GM12878 (cell line): ENCODE measurements at regions not wholly inside any gene's neighbourhood (a gene's known extent, or its start where the extent isn't known, plus 50 kb on each side); places are given as distances from the start of the nearest gene placed in this dataset.

Source experiments
- ATAC-seq: fragments of 200-7000 bp; cut with Tn5 transposase; 3 replicates; pipeline ENCODE4 v1.9.1; 2020; ENCODE audit warnings: mild to moderate bottlenecking, moderate library complexity
- BruUV-seq: library from RNA; stranded (reverse); fragments of 400-500 nt; replicated peaks from 2 replicates; lab custom pipeline; 2021; lab: Mats Ljungman, UMichigan
- CTCF ChIA-PET: fragments of 300-600 bp; sonication (Branson Sonifier 250); formaldehyde crosslinking; extraction: SDS; loops from one replicate; lab custom pipeline; 2021; ENCODE audit warnings: inconsistent platforms; lab: Yijun Ruan, JAX
- POLR2A ChIA-PET: fragments of 350-600 bp; formaldehyde crosslinking; extraction: SDS; loops from one replicate; lab custom pipeline; 2021; ENCODE audit warnings: inconsistent platforms; lab: Charles Lee
- RAD21 ChIA-PET: fragments of 300-600 bp; sonication (Branson Sonifier 250); formaldehyde crosslinking; loops from one replicate; lab custom pipeline; 2023; ENCODE audit warnings: antibody characterized with exemption; ENCODE audit not compliant: unreplicated experiment; lab: Charles Lee
- SMC1A ChIA-PET: fragments of 300-600 bp; sonication (Branson Sonifier 250); formaldehyde crosslinking; loops from one replicate; lab custom pipeline; 2023; ENCODE audit not compliant: unreplicated experiment, uncharacterized antibody; lab: Charles Lee
- DNase-seq: peaks from one replicate; pipeline ENCODE4 v3.0.0-alpha.2; 2011; ENCODE audit warnings: low read depth, low spot score
- FAIRE-seq: peaks from 3 replicates; lab custom pipeline; 2011; peaks lifted over from hg19 to GRCh38; lab: Jason Lieb, UNC
- H2AFZ ChIP-seq: 2 replicates; pipeline ENCODE4 v1.6.0; 2011; ENCODE audit warnings: low read depth, low read length, control low read depth; ENCODE audit not compliant: control insufficient read depth
- H3K27ac ChIP-seq: 2 replicates; pipeline ENCODE4 v1.5.1; 2011; ENCODE audit warnings: control low read depth; ENCODE audit not compliant: control insufficient read depth, insufficient read depth
- H3K27me3 ChIP-seq, 2 experiments: replicated peaks in 1 of 2; 2 replicates each; pipeline versions ENCODE4 v1.6.0 to v1.6.1; 2011; ENCODE audit warnings: low read length in 1 of 2; ENCODE audit not compliant: control insufficient read depth in 2 of 2, insufficient read depth in 2 of 2
- H3K36me3 ChIP-seq, 2 experiments: 2 replicates each; pipeline ENCODE4 v1.5.1; 2011; ENCODE audit warnings: low read length in 1 of 2; ENCODE audit not compliant: control insufficient read depth in 2 of 2, insufficient read depth in 2 of 2
- H3K4me1 ChIP-seq: 2 replicates; pipeline ENCODE4 v1.6.1; 2011; ENCODE audit warnings: mild to moderate bottlenecking, low read length, moderate library complexity, mixed read lengths; ENCODE audit not compliant: control insufficient read depth, insufficient read depth
- H3K4me2 ChIP-seq: 2 replicates; pipeline ENCODE4 v1.6.0; 2011; ENCODE audit warnings: control low read depth; ENCODE audit not compliant: control insufficient read depth, insufficient read depth
- H3K4me3 ChIP-seq: fragments of 200-600 bp; sonication (generic); 2 replicates; pipeline ENCODE4 v1.5.1; 2016
- H3K79me2 ChIP-seq: 2 replicates; pipeline ENCODE4 v1.6.0; 2011; ENCODE audit warnings: low read length; ENCODE audit not compliant: control insufficient read depth, insufficient read depth
- H3K9ac ChIP-seq: 2 replicates; pipeline ENCODE4 v1.8.0; 2011; ENCODE audit warnings: low read length, control low read depth, mixed read lengths; ENCODE audit not compliant: control insufficient read depth, insufficient read depth
- H3K9me3 ChIP-seq: replicated peaks from 3 replicates; pipeline ENCODE4 v1.5.1; 2011; ENCODE audit warnings: mild to moderate bottlenecking, low read length; ENCODE audit not compliant: control insufficient read depth, insufficient read depth
- H4K20me1 ChIP-seq: 2 replicates; pipeline ENCODE4 v1.6.0; 2011; ENCODE audit not compliant: control insufficient read depth, insufficient read depth
- EGR1 ChIP-seq, 2 experiments: IDR thresholded peaks; 1 replicate in 1 of 2; 2 replicates in 1 of 2; pipeline ENCODE4 v1.6.1; 2011 to 2012; ENCODE audit warnings: low read depth in 2 of 2, low read length in 2 of 2, borderline replicate concordance in 1 of 2, mild to moderate bottlenecking in 1 of 2, moderate library complexity in 1 of 2
- EP300 ChIP-seq, 2 experiments: fragments of 150-350 bp in 1 of 2; IDR thresholded peaks; 2 replicates each; pipeline ENCODE4 v1.6.1; 2011 to 2012; ENCODE audit warnings: low read depth in 2 of 2, low read length in 2 of 2, borderline replicate concordance in 1 of 2, improper control_type of control experiment in 1 of 2, inconsistent platforms in 1 of 2; ENCODE audit not compliant: control insufficient read depth in 1 of 2
- ESRRA ChIP-seq: IDR thresholded peaks from 2 replicates; pipeline ENCODE4 v1.6.1; 2012; ENCODE audit warnings: mild to moderate bottlenecking, low read length, improper control_type of control experiment
- HCFC1 ChIP-seq: fragments of 150-350 bp; IDR thresholded peaks from 2 replicates; pipeline ENCODE4 v1.6.1; 2014; ENCODE audit warnings: low read length
- MEF2B ChIP-seq: fragments of 450-650 bp; IDR thresholded peaks from 2 replicates; pipeline ENCODE4 v1.6.1; 2018; ENCODE audit warnings: mild to moderate bottlenecking, moderate library complexity; ENCODE audit not compliant: partially characterized antibody, poor library complexity, severe bottlenecking
- NR2C2 ChIP-seq: IDR thresholded peaks from 2 replicates; pipeline ENCODE4 v1.6.1; 2011; ENCODE audit warnings: borderline replicate concordance, low read depth; ENCODE audit not compliant: control insufficient read depth, insufficient read length
- RUNX3 ChIP-seq: IDR thresholded peaks from 2 replicates; pipeline ENCODE4 v1.6.1; 2012; ENCODE audit warnings: low read length, inconsistent platforms
- SP1 ChIP-seq: IDR thresholded peaks from one replicate; pipeline ENCODE4 v1.6.1; 2011; ENCODE audit warnings: low read depth, low read length
- SREBF1 ChIP-seq: IDR thresholded peaks from 2 replicates; pipeline ENCODE4 v1.6.1; 2012; ENCODE audit warnings: mild to moderate bottlenecking, low read length
- SUZ12 ChIP-seq: fragments of 200-600 bp; sonication (generic); IDR thresholded peaks from one replicate; pipeline ENCODE4 v1.6.1; 2018; ENCODE audit warnings: antibody characterized with exemption, mild to moderate bottlenecking; ENCODE audit not compliant: unreplicated experiment
- WRNIP1 ChIP-seq: IDR thresholded peaks from 2 replicates; pipeline ENCODE4 v1.6.1; 2011; ENCODE audit warnings: low read depth, low read length, improper control_type of control experiment, borderline replicate concordance
- ZSCAN29 ChIP-seq: fragments of 450-650 bp; IDR thresholded peaks from 2 replicates; pipeline ENCODE4 v1.6.1; 2017; ENCODE audit warnings: mild to moderate bottlenecking, moderate library complexity
- in situ Hi-C: fragments of 300-500 bp; cut with MboI; formaldehyde crosslinking; loops from 9 replicates; pipeline ENCODE4 v1.14.3; 2018; ENCODE audit warnings: mixed read lengths
- intact Hi-C: fragments of 100-400 bp; cut with micrococcal nuclease; formaldehyde crosslinking; loops from one replicate; pipeline ENCODE4 v1.14.2; 2022; ENCODE audit not compliant: unreplicated experiment
- TF ChIP-seq, protein P1 (sequence below): fragments of 450-650 bp; IDR thresholded peaks from 2 replicates; pipeline ENCODE4 v1.6.1; 2018; ENCODE audit warnings: borderline replicate concordance, mild to moderate bottlenecking; ENCODE audit not compliant: partially characterized antibody
- TF ChIP-seq, protein P2 (sequence below): fragments of 450-650 bp; IDR thresholded peaks from 2 replicates; pipeline ENCODE4 v1.6.1; 2016; ENCODE audit warnings: mild to moderate bottlenecking, moderate library complexity, borderline replicate concordance
- TF ChIP-seq, protein P3 (sequence below): fragments of 450-650 bp; IDR thresholded peaks from 2 replicates; pipeline ENCODE4 v1.6.1; 2016; ENCODE audit warnings: mild to moderate bottlenecking
- TF ChIP-seq, protein P4 (sequence below): fragments of 450-650 bp; IDR thresholded peaks from 2 replicates; pipeline ENCODE4 v1.6.1; 2017; ENCODE audit warnings: mild to moderate bottlenecking

DNA sequence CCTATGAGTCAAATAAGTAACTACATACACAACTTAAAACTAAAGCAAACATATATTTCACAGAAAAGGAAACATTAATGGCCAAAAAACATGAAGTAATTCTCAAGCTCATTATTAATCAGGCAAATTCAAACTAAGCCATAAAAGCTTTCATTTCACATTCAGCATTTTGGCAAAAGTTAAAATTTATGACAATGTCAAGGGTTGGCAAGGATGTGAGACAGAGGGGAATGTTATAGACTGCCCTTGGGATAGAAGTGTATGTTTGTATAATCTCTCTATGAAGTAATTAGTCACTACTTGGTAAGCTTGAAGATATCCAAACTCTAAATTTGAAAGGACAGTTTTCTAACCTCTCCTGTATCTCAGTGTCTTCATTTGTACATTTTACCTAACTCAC lies 539.4 kb downstream of the RIT2 start:
- RAD21 ChIA-PET = no interaction called here
- no TSS peak for BruUV-seq
- Histone ChIP-seq H2AFZ (no peak overlapping the region), H3K4me2 (no peak overlapping the region), H3K27ac (no peak overlapping the region), H3K9ac (no peak overlapping the region), H3K27me3 (no peaks in the 10 kb centered on the region), H3K4me1 (no peaks in the 10 kb centered on the region), H3K4me3 (no peak overlapping the region), H3K9me3 (no peaks in the 10 kb centered on the region), H3K36me3 (no peaks in the 10 kb centered on the region), H3K79me2 (no peaks in the 10 kb centered on the region), H4K20me1 (no peaks in the 10 kb centered on the region)
- no peak for DNase-seq
- no peak for ATAC-seq
- CTCF ChIA-PET = interaction anchor here (0.6 to 3.6 kb wide), 4 partner anchors 11 to 52 kb away, joined by 3 to 16 read pairs (median 4); no protein-coding TSS in a partner anchor
- SMC1A ChIA-PET = interaction anchor here (0.8 to 3.0 kb wide), 4 partner anchors 24 to 277 kb away, joined by 3 to 8 read pairs (median 4); no protein-coding TSS in a partner anchor
- in situ Hi-C loops = no loop called here
- TF ChIP-seq MEF2B (no peak), ESRRA (no peak), ZSCAN29 (no peak), RUNX3 (no peak), EGR1 (IDR thresholded peaks at IDR 0.05; ENCODE audit: borderline replicate concordance in 1 of 2, low read depth in 2 of 2, low read length in 2 of 2) (no peak), EP300 (IDR thresholded peaks at IDR 0.05; ENCODE audit: borderline replicate concordance in 1 of 2, control insufficient read depth in 1 of 2, low read depth in 2 of 2, low read length in 2 of 2) (no peak), HCFC1 (no peak), NR2C2 (no peak), SP1 (no peak), SREBF1 (no peak), SUZ12 (no peak), WRNIP1 (no peak)
- TF ChIP-seq, protein P1, sequence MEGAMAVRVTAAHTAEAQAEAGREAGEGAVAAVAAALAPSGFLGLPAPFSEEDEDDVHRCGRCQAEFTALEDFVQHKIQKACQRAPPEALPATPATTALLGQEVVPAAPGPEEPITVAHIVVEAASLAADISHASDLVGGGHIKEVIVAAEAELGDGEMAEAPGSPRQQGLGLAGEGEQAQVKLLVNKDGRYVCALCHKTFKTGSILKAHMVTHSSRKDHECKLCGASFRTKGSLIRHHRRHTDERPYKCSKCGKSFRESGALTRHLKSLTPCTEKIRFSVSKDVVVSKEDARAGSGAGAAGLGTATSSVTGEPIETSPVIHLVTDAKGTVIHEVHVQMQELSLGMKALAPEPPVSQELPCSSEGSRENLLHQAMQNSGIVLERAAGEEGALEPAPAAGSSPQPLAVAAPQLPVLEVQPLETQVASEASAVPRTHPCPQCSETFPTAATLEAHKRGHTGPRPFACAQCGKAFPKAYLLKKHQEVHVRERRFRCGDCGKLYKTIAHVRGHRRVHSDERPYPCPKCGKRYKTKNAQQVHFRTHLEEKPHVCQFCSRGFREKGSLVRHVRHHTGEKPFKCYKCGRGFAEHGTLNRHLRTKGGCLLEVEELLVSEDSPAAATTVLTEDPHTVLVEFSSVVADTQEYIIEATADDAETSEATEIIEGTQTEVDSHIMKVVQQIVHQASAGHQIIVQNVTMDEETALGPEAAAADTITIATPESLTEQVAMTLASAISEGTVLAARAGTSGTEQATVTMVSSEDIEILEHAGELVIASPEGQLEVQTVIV = no peak
- TF ChIP-seq, protein P2, sequence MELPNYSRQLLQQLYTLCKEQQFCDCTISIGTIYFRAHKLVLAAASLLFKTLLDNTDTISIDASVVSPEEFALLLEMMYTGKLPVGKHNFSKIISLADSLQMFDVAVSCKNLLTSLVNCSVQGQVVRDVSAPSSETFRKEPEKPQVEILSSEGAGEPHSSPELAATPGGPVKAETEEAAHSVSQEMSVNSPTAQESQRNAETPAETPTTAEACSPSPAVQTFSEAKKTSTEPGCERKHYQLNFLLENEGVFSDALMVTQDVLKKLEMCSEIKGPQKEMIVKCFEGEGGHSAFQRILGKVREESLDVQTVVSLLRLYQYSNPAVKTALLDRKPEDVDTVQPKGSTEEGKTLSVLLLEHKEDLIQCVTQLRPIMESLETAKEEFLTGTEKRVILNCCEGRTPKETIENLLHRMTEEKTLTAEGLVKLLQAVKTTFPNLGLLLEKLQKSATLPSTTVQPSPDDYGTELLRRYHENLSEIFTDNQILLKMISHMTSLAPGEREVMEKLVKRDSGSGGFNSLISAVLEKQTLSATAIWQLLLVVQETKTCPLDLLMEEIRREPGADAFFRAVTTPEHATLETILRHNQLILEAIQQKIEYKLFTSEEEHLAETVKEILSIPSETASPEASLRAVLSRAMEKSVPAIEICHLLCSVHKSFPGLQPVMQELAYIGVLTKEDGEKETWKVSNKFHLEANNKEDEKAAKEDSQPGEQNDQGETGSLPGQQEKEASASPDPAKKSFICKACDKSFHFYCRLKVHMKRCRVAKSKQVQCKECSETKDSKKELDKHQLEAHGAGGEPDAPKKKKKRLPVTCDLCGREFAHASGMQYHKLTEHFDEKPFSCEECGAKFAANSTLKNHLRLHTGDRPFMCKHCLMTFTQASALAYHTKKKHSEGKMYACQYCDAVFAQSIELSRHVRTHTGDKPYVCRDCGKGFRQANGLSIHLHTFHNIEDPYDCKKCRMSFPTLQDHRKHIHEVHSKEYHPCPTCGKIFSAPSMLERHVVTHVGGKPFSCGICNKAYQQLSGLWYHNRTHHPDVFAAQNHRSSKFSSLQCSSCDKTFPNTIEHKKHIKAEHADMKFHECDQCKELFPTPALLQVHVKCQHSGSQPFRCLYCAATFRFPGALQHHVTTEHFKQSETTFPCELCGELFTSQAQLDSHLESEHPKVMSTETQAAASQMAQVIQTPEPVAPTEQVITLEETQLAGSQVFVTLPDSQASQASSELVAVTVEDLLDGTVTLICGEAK = no peak
- TF ChIP-seq, protein P3, sequence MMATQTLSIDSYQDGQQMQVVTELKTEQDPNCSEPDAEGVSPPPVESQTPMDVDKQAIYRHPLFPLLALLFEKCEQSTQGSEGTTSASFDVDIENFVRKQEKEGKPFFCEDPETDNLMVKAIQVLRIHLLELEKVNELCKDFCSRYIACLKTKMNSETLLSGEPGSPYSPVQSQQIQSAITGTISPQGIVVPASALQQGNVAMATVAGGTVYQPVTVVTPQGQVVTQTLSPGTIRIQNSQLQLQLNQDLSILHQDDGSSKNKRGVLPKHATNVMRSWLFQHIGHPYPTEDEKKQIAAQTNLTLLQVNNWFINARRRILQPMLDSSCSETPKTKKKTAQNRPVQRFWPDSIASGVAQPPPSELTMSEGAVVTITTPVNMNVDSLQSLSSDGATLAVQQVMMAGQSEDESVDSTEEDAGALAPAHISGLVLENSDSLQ = no peak
- TF ChIP-seq, protein P4, sequence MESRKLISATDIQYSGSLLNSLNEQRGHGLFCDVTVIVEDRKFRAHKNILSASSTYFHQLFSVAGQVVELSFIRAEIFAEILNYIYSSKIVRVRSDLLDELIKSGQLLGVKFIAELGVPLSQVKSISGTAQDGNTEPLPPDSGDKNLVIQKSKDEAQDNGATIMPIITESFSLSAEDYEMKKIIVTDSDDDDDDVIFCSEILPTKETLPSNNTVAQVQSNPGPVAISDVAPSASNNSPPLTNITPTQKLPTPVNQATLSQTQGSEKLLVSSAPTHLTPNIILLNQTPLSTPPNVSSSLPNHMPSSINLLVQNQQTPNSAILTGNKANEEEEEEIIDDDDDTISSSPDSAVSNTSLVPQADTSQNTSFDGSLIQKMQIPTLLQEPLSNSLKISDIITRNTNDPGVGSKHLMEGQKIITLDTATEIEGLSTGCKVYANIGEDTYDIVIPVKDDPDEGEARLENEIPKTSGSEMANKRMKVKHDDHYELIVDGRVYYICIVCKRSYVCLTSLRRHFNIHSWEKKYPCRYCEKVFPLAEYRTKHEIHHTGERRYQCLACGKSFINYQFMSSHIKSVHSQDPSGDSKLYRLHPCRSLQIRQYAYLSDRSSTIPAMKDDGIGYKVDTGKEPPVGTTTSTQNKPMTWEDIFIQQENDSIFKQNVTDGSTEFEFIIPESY = no peak
- FAIRE-seq = no peak
- POLR2A ChIA-PET = no interaction called here
- intact Hi-C loops = no loop called here
